ENCODE measurements at regions not wholly inside any gene's neighbourhood (a gene's known extent, or its start where the extent isn't known, plus 50 kb on each side); places are given as distances from the start of the nearest gene placed in this dataset.

DNA sequence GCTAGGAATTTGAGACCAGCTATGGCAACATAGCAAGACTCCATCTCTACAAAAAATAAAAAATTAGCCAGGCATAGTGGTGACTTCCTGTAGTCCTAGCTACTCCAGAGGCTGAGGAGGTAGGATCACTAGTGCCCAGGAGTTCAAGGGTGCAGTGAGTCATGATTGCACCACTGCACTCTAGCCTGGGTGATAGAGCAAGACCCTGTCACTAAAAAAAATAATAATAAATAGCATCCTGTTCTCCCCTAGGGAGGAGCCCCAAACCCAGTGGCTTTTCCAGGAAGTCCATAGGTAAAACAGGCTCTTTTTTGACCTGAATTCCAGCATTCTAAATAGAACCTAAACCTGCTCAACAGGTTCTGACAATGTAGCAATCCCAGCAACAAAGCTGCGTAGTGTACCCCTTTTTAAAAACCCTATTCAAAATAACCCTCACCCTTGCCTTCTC is 192.0 kb downstream of the ALDH8A1 start:
- TF ChIP-seq, protein P1, sequence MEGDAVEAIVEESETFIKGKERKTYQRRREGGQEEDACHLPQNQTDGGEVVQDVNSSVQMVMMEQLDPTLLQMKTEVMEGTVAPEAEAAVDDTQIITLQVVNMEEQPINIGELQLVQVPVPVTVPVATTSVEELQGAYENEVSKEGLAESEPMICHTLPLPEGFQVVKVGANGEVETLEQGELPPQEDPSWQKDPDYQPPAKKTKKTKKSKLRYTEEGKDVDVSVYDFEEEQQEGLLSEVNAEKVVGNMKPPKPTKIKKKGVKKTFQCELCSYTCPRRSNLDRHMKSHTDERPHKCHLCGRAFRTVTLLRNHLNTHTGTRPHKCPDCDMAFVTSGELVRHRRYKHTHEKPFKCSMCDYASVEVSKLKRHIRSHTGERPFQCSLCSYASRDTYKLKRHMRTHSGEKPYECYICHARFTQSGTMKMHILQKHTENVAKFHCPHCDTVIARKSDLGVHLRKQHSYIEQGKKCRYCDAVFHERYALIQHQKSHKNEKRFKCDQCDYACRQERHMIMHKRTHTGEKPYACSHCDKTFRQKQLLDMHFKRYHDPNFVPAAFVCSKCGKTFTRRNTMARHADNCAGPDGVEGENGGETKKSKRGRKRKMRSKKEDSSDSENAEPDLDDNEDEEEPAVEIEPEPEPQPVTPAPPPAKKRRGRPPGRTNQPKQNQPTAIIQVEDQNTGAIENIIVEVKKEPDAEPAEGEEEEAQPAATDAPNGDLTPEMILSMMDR (conservative IDR thresholded peaks at IDR 0.05; ENCODE audit: low read depth) = no peak
- ChIA-PET CTCF (interaction anchor here (0.6 kb wide), 1 partner anchor 45 kb away, joined by 4 read pairs; no protein-coding TSS in a partner anchor), POLR2A (ENCODE audit: low non-redundant PET) (no interaction called here)
- DNase-seq (ENCODE audit: low spot score) = peak; percentile 30
- H3K27ac ChIP-seq = no peak overlapping the region

DNA sequence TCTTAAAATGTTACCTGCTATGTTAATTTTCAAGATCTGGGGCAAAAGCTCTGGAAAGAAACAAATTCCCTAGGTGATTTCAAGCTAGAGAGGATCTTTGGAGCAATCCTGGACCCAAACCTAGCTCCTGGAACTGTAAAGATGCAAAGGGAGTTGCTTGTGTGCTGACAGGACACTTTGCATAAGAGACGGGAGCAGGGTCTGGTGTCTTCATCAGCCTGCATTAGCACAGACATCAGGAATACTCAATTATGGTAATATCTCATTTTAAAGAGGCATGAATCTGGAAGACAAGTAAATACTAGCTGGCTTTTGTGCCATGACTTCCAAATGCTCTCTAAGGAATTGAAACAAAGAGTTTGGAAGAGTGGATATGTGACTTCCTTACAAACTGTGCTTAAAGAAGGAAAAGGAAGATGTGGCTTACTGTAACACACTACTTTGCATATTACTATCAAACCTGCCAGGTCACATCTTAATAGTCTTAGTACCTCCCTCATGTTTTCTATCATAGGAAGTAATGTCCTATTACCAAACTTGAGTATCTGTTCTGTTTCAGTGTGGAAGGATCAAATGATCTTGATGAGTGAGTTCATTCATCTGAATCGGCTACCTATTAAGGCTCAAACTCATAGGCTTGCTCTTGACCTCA is 193.4 kb downstream of the ALDH8A1 start:
- CTCF ChIA-PET = no interaction called here
- no peak for DNase-seq (ENCODE audit: low spot score)
- TF ChIP-seq, protein P1 (conservative IDR thresholded peaks at IDR 0.05; ENCODE audit: low read depth) = no peak
- no peak overlapping the region for H3K27ac ChIP-seq
- POLR2A ChIA-PET (ENCODE audit: low non-redundant PET) = no interaction called here

DNA sequence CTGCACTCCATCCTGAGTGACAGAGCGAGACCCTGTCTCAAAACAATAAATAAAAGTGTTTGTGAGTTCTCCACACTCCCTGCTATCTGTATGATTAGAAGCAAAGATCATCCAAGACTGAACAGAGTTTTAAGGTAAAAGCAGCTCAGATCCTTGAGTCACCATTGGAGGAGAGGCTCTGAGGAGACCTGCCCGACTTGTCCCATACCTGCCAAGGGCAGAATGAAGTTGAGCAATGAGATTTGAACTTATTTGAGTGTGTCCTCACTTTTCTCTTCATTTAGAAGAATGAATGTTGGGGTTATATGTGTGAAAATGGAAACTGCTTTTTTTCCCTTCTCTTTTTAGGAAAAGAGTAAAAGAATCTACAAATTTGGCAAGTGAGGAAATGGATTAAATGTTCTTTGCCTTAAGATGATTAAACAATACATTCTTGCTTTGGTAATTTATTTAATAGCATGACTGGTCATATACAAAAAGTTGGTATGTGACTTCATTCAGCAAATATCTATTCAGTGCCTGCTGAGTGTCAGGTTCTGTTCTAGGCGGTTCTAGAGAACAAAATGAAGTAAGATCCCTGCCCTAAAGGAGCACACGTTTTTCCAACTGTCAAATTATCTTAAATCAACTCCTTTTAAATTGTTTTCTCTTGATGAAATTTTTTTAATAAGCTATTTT is 195.7 kb downstream of the ALDH8A1 start:
- ChIA-PET POLR2A (ENCODE audit: low non-redundant PET) (no interaction called here), CTCF (interaction anchor here (0.6 to 0.7 kb wide), 2 partner anchors 18 to 24 kb away, joined by 3 read pairs; no protein-coding TSS in a partner anchor)
- TF ChIP-seq, protein P1 (conservative IDR thresholded peaks at IDR 0.05; ENCODE audit: low read depth) = no peak
- DNase-seq (ENCODE audit: low spot score) = no peak
- no peak overlapping the region for H3K27ac ChIP-seq

DNA sequence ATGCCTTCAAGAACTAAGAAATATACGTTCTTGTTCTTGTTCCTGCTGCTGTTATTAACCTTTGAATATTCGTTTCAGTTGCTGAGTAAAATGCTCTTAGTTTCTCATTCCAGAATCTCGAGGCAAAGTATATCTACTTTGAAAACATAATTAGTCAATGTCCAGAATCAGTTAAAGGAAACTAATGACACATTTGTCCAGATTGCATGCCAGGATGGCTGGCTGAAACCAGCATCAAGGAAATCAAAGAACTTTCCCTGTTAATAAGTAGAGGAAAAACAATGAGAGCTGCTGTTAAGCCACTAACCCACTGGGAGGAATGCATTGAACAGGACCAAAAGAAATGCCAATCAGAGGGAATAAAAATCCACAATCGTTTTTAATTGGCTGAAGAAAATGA is 196.9 kb downstream of the ALDH8A1 start:
- POLR2A ChIA-PET (ENCODE audit: low non-redundant PET) = no interaction called here

DNA sequence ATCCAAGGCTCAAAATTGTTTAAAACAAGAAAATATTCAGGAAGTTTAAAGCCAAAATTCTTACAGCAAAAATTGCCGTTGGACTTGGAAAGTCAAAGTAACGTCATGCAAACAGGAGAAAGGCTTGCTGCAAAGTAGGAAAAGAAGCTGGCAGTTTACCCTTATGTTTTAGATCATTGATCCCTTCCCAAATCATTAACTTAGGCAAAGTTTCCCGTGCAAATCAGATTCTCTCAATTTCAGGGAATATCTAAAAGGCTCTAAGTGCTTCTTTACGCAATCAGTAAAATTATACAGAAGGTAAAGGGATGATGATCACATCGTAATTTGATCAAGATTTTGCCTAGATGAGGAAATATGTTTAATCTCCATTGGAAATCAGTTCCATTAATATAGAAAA is 197.5 kb downstream of the ALDH8A1 start:
- POLR2A ChIA-PET (ENCODE audit: low non-redundant PET) = no interaction called here
- no peak for DNase-seq (ENCODE audit: low spot score)
- CTCF ChIA-PET = no interaction called here
- TF ChIP-seq, protein P1 (conservative IDR thresholded peaks at IDR 0.05; ENCODE audit: low read depth) = no peak
- no peak overlapping the region for H3K27ac ChIP-seq

More for the DNA sequence above, 196.9 kb downstream of the ALDH8A1 start:
- CTCF ChIA-PET = no interaction called here
- TF ChIP-seq, protein P1 (conservative IDR thresholded peaks at IDR 0.05; ENCODE audit: low read depth) = no peak
- no peak for DNase-seq (ENCODE audit: low spot score)
- H3K27ac ChIP-seq = no peak overlapping the region

DNA sequence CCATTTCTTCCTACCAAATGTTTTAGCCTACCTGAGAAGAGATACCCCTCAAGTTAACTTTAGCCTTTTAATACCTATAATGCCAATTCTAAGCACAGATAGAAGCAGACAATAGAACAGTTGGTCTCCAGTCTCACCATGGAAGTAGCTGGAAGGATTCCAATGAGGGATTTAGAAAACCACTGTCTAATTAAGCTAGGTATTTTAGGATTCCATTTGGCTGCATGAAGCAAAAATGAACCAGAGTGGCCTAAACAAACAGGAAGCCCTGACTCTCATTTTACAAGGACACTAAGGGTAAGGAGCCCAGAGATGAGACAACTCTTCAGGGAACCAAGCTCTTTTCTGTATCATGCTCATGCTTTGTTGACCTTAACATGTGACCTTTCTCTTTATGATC is 199.2 kb downstream of the ALDH8A1 start:
- TF ChIP-seq, protein P1 (conservative IDR thresholded peaks at IDR 0.05; ENCODE audit: low read depth) = no peak

More for the DNA sequence above, 199.2 kb downstream of the ALDH8A1 start:
- ChIA-PET CTCF (no interaction called here), POLR2A (ENCODE audit: low non-redundant PET) (no interaction called here)
- H3K27ac ChIP-seq = no peak overlapping the region
- no peak for DNase-seq (ENCODE audit: low spot score)
